ENCODE measurements at regions not wholly inside any gene's neighbourhood (a gene's known extent, or its start where the extent isn't known, plus 50 kb on each side); places are given as distances from the start of the nearest gene placed in this dataset.

GRCh38 chr15:47124430-47125102, 592.7 kb upstream of the SEMA6D start:
- TF ChIP-seq CTCF (IDR thresholded peaks at IDR 0.05) (no peak), POLR2AphosphoS5 (IDR thresholded peaks at IDR 0.05; ENCODE audit: low read depth, low read length) (no peak), REST (IDR thresholded peaks at IDR 0.05; ENCODE audit: insufficient read depth in 1 of 2, low read depth in 2 of 2, low read length in 1 of 2) (no peak), TCF7L2 (IDR thresholded peaks at IDR 0.05; ENCODE audit: low read depth, low read length) (no peak)
